Loucy (cell line): ENCODE measurements at regions not wholly inside any gene's neighbourhood (a gene's known extent, or its start where the extent isn't known, plus 50 kb on each side); places are given as distances from the start of the nearest gene placed in this dataset.

Experiments used
- H2AFZ ChIP-seq: fragments of 200-600 bp; sonication (generic); 2 replicates; pipeline ENCODE4 v1.6.0; 2016; ENCODE audit warnings: antibody characterized with exemption, mild to moderate bottlenecking, low read length, moderate library complexity
- H3F3A ChIP-seq: fragments of 200-600 bp; 2 replicates; pipeline ENCODE4 v1.6.0; 2016; ENCODE audit warnings: antibody characterized with exemption, low read depth, mild to moderate bottlenecking
- H3K27me3 ChIP-seq: fragments of 200-600 bp; sonication (generic); 2 replicates; pipeline ENCODE4 v1.6.1; 2014; ENCODE audit warnings: low read length, mild to moderate bottlenecking; ENCODE audit not compliant: insufficient read depth, poor library complexity, severe bottlenecking
- H3K36me3 ChIP-seq: fragments of 200-600 bp; sonication (generic); 2 replicates; pipeline ENCODE4 v1.6.1; 2016; ENCODE audit warnings: low read length; ENCODE audit not compliant: insufficient read depth
- H3K4me1 ChIP-seq: fragments of 200-600 bp; sonication (generic); 2 replicates; pipeline ENCODE4 v1.5.1; 2014; ENCODE audit warnings: low read length, mild to moderate bottlenecking; ENCODE audit not compliant: insufficient read depth, poor library complexity, severe bottlenecking
- H3K4me2 ChIP-seq: fragments of 200-600 bp; sonication (generic); 2 replicates; pipeline ENCODE4 v1.6.0; 2014; ENCODE audit warnings: antibody characterized with exemption, low read length, low read depth, mild to moderate bottlenecking; ENCODE audit not compliant: poor library complexity, severe bottlenecking
- H3K4me3 ChIP-seq: fragments of 200-600 bp; sonication (generic); 2 replicates; pipeline ENCODE4 v1.5.1; 2014; ENCODE audit warnings: low read length, mild to moderate bottlenecking, mixed read lengths; ENCODE audit not compliant: poor library complexity, severe bottlenecking
- H3K79me2 ChIP-seq: fragments of 200-600 bp; sonication (generic); 2 replicates; pipeline ENCODE4 v1.6.1; 2014; ENCODE audit warnings: low read length; ENCODE audit not compliant: insufficient read depth
- H3K9ac ChIP-seq: fragments of 200-600 bp; sonication (generic); 2 replicates; pipeline ENCODE4 v1.6.0; 2014; ENCODE audit warnings: mild to moderate bottlenecking, low read depth, low read length, moderate library complexity; ENCODE audit not compliant: poor library complexity, severe bottlenecking
- H3K9me2 ChIP-seq: fragments of 200-600 bp; sonication (generic); replicated peaks from 2 replicates; pipeline ENCODE4 v1.6.1; 2016; ENCODE audit warnings: low read depth, low read length, mixed read lengths
- H3K9me3 ChIP-seq: fragments of 200-600 bp; sonication (generic); 2 replicates; pipeline ENCODE4 v1.6.1; 2014; ENCODE audit warnings: mild to moderate bottlenecking, antibody characterized with exemption, low read length, low read depth; ENCODE audit not compliant: insufficient read depth
- H4K20me1 ChIP-seq: fragments of 200-600 bp; sonication (generic); 2 replicates; pipeline ENCODE4 v1.6.0; 2014; ENCODE audit warnings: antibody characterized with exemption, low read length, mild to moderate bottlenecking; ENCODE audit not compliant: insufficient read depth, poor library complexity, severe bottlenecking
- CTCF ChIP-seq: fragments of 200-600 bp; sonication (generic); conservative IDR thresholded peaks from 2 replicates; pipeline ENCODE4 v1.5.1; 2014; ENCODE audit warnings: mild to moderate bottlenecking, antibody characterized with exemption, low read length
- EZH2phosphoT487 ChIP-seq: fragments of 200-600 bp; IDR thresholded peaks from 2 replicates; pipeline ENCODE4 v1.6.1; 2018; ENCODE audit warnings: antibody characterized with exemption, mild to moderate bottlenecking, moderate library complexity, borderline replicate concordance

GRCh38 chr16:6615636-6616035 lies 717.0 kb upstream of the RBFOX1 start:
- Histone ChIP-seq H3K9me2 (no peaks in the 10 kb centered on the region), H3K36me3 (no peaks in the 10 kb centered on the region), H2AFZ (no peak overlapping the region), H3K27me3 (no peaks in the 10 kb centered on the region), H4K20me1 (no peaks in the 10 kb centered on the region), H3K4me3 (no peak overlapping the region), H3K9ac (no peak overlapping the region), H3F3A (no peaks in the 10 kb centered on the region), H3K4me1 (no peaks in the 10 kb centered on the region), H3K79me2 (no peaks in the 10 kb centered on the region), H3K4me2 (no peak overlapping the region), H3K9me3 (no peaks in the 10 kb centered on the region)
- TF ChIP-seq EZH2phosphoT487 = no peak
- no peak for TF ChIP-seq CTCF

DNA sequence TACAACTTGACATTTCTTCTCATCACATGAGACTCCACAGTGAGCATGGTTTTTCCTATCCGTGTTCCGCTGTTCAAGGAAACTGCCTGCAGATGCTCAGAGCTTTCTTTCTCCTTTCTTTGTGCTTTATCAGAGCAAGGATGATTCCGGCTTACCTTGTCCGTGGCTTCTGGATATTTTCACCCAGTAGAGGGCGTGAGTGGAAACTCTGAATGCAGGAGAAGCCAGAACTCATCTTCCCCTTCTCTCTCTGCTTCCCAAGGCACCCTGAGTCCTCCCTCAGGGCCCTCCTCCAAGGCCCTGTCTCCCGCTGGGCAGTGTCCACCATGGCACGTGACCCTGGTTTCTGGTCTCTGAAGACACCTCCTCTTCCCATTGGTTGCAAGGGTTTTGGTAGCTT lies 721.1 kb upstream of the RBFOX1 start:
- no peaks in the 10 kb centered on the region for H4K20me1 ChIP-seq
- no peaks in the 10 kb centered on the region for H3K36me3 ChIP-seq
- TF ChIP-seq EZH2phosphoT487 (no peak), CTCF (no peak)
- no peaks in the 10 kb centered on the region for H3K27me3 ChIP-seq
- no peak overlapping the region for H2AFZ ChIP-seq
- no peaks in the 10 kb centered on the region for H3K4me1 ChIP-seq
- H3K9me3 ChIP-seq = no peaks in the 10 kb centered on the region
- H3K4me3 ChIP-seq = no peak overlapping the region
- H3K9me2 ChIP-seq = no peaks in the 10 kb centered on the region
- H3K79me2 ChIP-seq = no peaks in the 10 kb centered on the region
- no peaks in the 10 kb centered on the region for H3F3A ChIP-seq
- no peak overlapping the region for H3K4me2 ChIP-seq
- no peak overlapping the region for H3K9ac ChIP-seq

- no peak overlapping the region for H3K4me3 ChIP-seq
- TF ChIP-seq EZH2phosphoT487 (no peak), CTCF (no peak)
- no peaks in the 10 kb centered on the region for H3K27me3 ChIP-seq
- H3K9me2 ChIP-seq = no peaks in the 10 kb centered on the region
- no peak overlapping the region for H2AFZ ChIP-seq
- no peaks in the 10 kb centered on the region for H3K9me3 ChIP-seq
- H3K4me1 ChIP-seq = no peaks in the 10 kb centered on the region
- no peak overlapping the region for H3K9ac ChIP-seq
- no peaks in the 10 kb centered on the region for H3F3A ChIP-seq
- no peak overlapping the region for H3K4me2 ChIP-seq
- H4K20me1 ChIP-seq = no peaks in the 10 kb centered on the region
- no peaks in the 10 kb centered on the region for H3K79me2 ChIP-seq
- no peaks in the 10 kb centered on the region for H3K36me3 ChIP-seq
Observed at GRCh38 chr16:6605490-6605889, 727.2 kb upstream of the RBFOX1 start.
